Suprapubic skin (tissue), 4 donors: ENCODE measurements at regions not wholly inside any gene's neighbourhood (a gene's known extent, or its start where the extent isn't known, plus 50 kb on each side); places are given as distances from the start of the nearest gene placed in this dataset.

ENCODE experiments used
- DNase-seq, 2 donors: peaks; one replicate each; pipeline ENCODE4 v3.0.0-alpha.2; 2019; ENCODE audit warnings: low spot score in 2 of 2
- H3K27ac ChIP-seq: fragments of 200-600 bp; sonication (generic); one replicate; pipeline ENCODE4 v1.5.1; 2019
- H3K27me3 ChIP-seq: fragments of 200-600 bp; sonication (generic); one replicate; pipeline ENCODE4 v1.5.1; 2019
- H3K36me3 ChIP-seq: fragments of 200-600 bp; sonication (generic); one replicate; pipeline ENCODE4 v1.5.1; 2019
- H3K4me1 ChIP-seq: fragments of 200-600 bp; sonication (generic); one replicate; pipeline ENCODE4 v1.5.1; 2019
- H3K4me3 ChIP-seq: fragments of 200-600 bp; sonication (generic); one replicate; pipeline ENCODE4 v1.5.1; 2019; ENCODE audit warnings: mild to moderate bottlenecking
- H3K9me3 ChIP-seq: fragments of 200-600 bp; sonication (generic); one replicate; pipeline ENCODE4 v1.5.1; 2019
- EP300 ChIP-seq: sonication (generic); formaldehyde crosslinking; IDR thresholded peaks from one replicate; pipeline ENCODE4 v1.6.1; 2017; ENCODE audit warnings: antibody characterized with exemption
- POLR2A ChIP-seq, 2 donors: fragments of 450-650 bp; IDR thresholded peaks; one replicate each; pipeline ENCODE4 v1.6.1; 2017; ENCODE audit warnings: antibody characterized with exemption in 2 of 2, mild to moderate bottlenecking in 2 of 2, moderate library complexity in 2 of 2
- POLR2AphosphoS5 ChIP-seq, 3 donors: sonication (generic); formaldehyde crosslinking; IDR thresholded peaks; one replicate each; pipeline ENCODE4 v1.6.1; 2017; ENCODE audit warnings: antibody characterized with exemption in 3 of 3
- WGBS: methylation state at CpG from one replicate; pipeline ENCODE4 v1.1.5; 2018; 5-methylcytosine and 5-hydroxymethylcytosine counted together
- TF ChIP-seq, protein P1 (sequence below), 2 donors: fragments of 200-600 bp in 1 of 2; fragments of 450-650 bp in 1 of 2; sonication (generic) in 1 of 2; IDR thresholded peaks; one replicate each; pipeline ENCODE4 v1.5.1; 2016 to 2019; ENCODE audit warnings: antibody characterized with exemption in 2 of 2, mild to moderate bottlenecking in 1 of 2, moderate library complexity in 1 of 2

DNA sequence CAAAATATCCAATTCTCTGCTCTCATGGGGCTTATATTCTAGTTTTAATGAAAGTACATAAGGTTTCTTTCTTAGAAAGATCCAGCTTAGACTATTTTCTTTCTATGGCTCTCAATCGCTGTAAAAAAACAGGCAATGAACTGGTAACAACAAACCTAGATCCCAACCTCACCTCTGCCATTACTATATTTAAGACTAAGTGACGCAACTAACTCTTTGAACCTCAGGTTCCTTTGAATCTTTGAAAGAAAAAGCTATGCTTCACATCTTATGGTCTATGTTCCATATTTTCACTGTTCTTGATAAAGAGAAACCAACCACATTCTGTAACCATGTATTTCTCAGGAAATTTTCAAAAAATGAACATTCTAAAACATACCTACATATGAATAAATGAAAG is 88.5 kb downstream of the ELAPOR2 start:
- 98% methylated on average over 2 of the region's 2 CpGs for WGBS
- Histone ChIP-seq H3K27ac (no peak overlapping the region), H3K4me3 (no peak overlapping the region), H3K4me1 (no peaks in the 10 kb centered on the region), H3K36me3 (no peaks in the 10 kb centered on the region), H3K9me3 (no peaks in the 10 kb centered on the region), H3K27me3 (no peaks in the 10 kb centered on the region)
- no peak for DNase-seq
- TF ChIP-seq POLR2AphosphoS5 (IDR thresholded peaks at IDR 0.05): no peak
- TF ChIP-seq EP300: no peak
- TF ChIP-seq, protein P1, sequence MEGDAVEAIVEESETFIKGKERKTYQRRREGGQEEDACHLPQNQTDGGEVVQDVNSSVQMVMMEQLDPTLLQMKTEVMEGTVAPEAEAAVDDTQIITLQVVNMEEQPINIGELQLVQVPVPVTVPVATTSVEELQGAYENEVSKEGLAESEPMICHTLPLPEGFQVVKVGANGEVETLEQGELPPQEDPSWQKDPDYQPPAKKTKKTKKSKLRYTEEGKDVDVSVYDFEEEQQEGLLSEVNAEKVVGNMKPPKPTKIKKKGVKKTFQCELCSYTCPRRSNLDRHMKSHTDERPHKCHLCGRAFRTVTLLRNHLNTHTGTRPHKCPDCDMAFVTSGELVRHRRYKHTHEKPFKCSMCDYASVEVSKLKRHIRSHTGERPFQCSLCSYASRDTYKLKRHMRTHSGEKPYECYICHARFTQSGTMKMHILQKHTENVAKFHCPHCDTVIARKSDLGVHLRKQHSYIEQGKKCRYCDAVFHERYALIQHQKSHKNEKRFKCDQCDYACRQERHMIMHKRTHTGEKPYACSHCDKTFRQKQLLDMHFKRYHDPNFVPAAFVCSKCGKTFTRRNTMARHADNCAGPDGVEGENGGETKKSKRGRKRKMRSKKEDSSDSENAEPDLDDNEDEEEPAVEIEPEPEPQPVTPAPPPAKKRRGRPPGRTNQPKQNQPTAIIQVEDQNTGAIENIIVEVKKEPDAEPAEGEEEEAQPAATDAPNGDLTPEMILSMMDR (IDR thresholded peaks at IDR 0.05): no peak
- no peak for TF ChIP-seq POLR2A (IDR thresholded peaks at IDR 0.05)

DNA sequence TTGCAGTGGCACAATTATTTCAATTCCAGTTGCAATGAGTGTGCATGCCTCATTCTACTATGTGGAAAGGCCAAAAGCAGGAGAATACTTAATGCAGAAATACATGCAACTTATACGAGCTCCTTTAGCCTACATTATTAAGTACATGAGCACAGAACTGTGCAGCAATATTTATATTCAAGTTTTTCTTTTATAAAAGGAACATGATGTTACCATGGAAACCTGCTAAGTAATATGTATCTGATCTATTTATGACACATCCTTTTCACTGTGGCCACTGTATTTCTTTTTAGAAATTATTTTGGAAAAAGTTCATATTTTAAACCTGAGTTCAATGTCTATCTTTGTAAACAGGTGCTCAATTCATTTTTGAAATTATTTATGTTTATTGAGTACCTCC is 88.9 kb downstream of the ELAPOR2 start:
- H3K27me3 ChIP-seq: no peaks in the 10 kb centered on the region
- TF ChIP-seq POLR2A (IDR thresholded peaks at IDR 0.05) (no peak), EP300 (no peak), POLR2AphosphoS5 (IDR thresholded peaks at IDR 0.05) (no peak)
- TF ChIP-seq, protein P1 (IDR thresholded peaks at IDR 0.05): no peak
- no peaks in the 10 kb centered on the region for H3K36me3 ChIP-seq
- no peak for DNase-seq
- H3K4me1 ChIP-seq: no peaks in the 10 kb centered on the region
- H3K4me3 ChIP-seq: no peak overlapping the region
- no peak overlapping the region for H3K27ac ChIP-seq
- 80% methylated on average over 1 of the region's 1 CpG for WGBS
- H3K9me3 ChIP-seq: no peaks in the 10 kb centered on the region

DNA sequence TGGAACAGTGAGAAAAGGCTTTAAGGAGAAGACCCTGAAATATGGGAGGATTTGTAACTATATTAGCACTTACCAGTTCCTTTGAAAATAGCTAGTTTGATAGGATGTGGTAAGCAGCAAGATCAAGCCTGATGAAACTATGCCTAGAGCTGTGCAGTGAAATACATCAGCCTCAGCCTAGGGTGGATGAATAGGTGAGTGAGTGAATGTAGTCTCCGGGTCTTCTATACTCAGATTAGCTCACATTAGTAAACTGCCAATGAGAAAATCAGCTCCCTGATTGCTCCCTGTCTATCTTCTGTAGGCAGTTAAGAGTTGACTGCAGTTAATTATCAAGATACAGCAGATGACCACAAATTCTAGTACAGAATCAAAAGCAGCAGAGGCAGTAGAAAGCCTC is 89.6 kb downstream of the ELAPOR2 start:
- no peaks in the 10 kb centered on the region for H3K9me3 ChIP-seq
- 76% methylated on average over 1 of the region's 1 CpG for WGBS
- DNase-seq: no peak
- H3K4me3 ChIP-seq: no peak overlapping the region
- H3K36me3 ChIP-seq: no peaks in the 10 kb centered on the region
- no peaks in the 10 kb centered on the region for H3K27me3 ChIP-seq
- TF ChIP-seq EP300 (no peak), POLR2A (IDR thresholded peaks at IDR 0.05) (no peak), POLR2AphosphoS5 (IDR thresholded peaks at IDR 0.05) (no peak)
- TF ChIP-seq, protein P1 (IDR thresholded peaks at IDR 0.05): no peak
- H3K4me1 ChIP-seq: no peaks in the 10 kb centered on the region
- H3K27ac ChIP-seq: no peak overlapping the region

DNA sequence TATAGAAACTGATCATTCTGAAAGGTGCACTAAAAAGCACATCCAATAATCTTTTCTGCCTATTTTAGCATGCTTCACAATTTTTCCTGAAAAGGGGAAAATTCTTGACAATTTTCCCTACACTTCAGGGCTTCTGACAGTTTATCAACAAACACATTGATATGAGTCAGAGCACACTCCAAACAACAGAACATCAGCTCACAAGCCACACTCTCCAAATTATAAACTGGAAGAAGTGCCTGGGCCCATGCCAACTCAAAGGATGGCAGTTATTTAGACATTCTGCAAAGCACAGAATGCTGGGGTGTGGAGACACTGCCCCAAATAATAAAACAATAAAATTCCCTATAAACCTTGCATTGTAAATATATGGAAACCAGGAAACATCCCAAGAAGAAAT is 90.8 kb downstream of the ELAPOR2 start:
- Histone ChIP-seq H3K4me1 (no peaks in the 10 kb centered on the region), H3K36me3 (no peaks in the 10 kb centered on the region), H3K27ac (no peak overlapping the region), H3K27me3 (no peaks in the 10 kb centered on the region), H3K9me3 (no peaks in the 10 kb centered on the region), H3K4me3 (no peak overlapping the region)
- DNase-seq: no peak
- TF ChIP-seq POLR2A (IDR thresholded peaks at IDR 0.05) (no peak), POLR2AphosphoS5 (IDR thresholded peaks at IDR 0.05) (no peak), EP300 (no peak)
- TF ChIP-seq, protein P1 (IDR thresholded peaks at IDR 0.05): no peak

DNA sequence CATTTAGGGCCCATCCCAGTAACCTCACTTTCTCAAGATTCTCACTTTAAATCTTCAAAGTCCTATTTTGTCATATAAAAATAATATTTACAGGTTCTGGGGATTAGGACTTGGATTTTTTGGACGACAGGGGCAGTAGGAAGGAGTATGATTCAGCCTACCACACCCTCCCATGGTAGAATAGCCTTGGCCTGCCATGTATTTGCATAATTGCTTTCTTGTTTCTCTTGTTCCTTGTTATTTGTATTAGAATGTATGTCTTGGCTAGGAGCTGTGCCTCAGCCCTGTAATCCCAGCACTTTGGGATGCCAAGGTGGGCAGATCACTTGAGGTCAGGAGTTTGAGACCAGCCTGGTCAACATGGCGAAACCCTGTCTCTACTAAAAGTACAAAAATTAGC is 92.5 kb downstream of the ELAPOR2 start:
- Histone ChIP-seq H3K4me1 (no peaks in the 10 kb centered on the region), H3K27me3 (no peaks in the 10 kb centered on the region), H3K4me3 (no peak overlapping the region), H3K9me3 (no peaks in the 10 kb centered on the region), H3K36me3 (no peaks in the 10 kb centered on the region), H3K27ac (no peak overlapping the region)
- no peak for DNase-seq
- 67% methylated on average over 2 of the region's 2 CpGs for WGBS
- TF ChIP-seq POLR2A (IDR thresholded peaks at IDR 0.05) (no peak), EP300 (no peak), POLR2AphosphoS5 (IDR thresholded peaks at IDR 0.05) (no peak)
- TF ChIP-seq, protein P1 (IDR thresholded peaks at IDR 0.05): no peak
